OCI-M1 (cell line): ENCODE measurements at regions not wholly inside any gene's neighbourhood (a gene's known extent, or its start where the extent isn't known, plus 50 kb on each side); places are given as distances from the start of the nearest gene placed in this dataset.

ENCODE experiments used
- DNase-seq: peaks from one replicate; lab custom pipeline; 2025; lab: John Stamatoyannopoulos, UW

GRCh38 chr2:129254718-129255117 is 724.7 kb upstream of the RAB6C start:
- DNase-seq = no peak

- no peak for DNase-seq
Measured at GRCh38 chr2:129255610-129256313, 723.7 kb upstream of the RAB6C start.

- no peak for DNase-seq
Measured at GRCh38 chr2:129256642-129257041, 722.8 kb upstream of the RAB6C start.

- DNase-seq = no peak
Measured at GRCh38 chr2:129262934-129263333, 716.5 kb upstream of the RAB6C start.

- no peak for DNase-seq
Measured at GRCh38 chr2:129263939-129264338, 715.5 kb upstream of the RAB6C start.

GRCh38 chr2:129267559-129267958 is 711.9 kb upstream of the RAB6C start:
- DNase-seq = no peak

GRCh38 chr2:129273266-129274037 is 706.0 kb upstream of the RAB6C start:
- no peak for DNase-seq

- DNase-seq = no peak
Measured at GRCh38 chr2:129274038-129274415, 705.4 kb upstream of the RAB6C start.

- no peak for DNase-seq
Measured at GRCh38 chr2:129274918-129275317, 704.5 kb upstream of the RAB6C start.

GRCh38 chr2:129275706-129276105 is 703.8 kb upstream of the RAB6C start:
- DNase-seq = no peak

GRCh38 chr2:129276978-129277584 is 702.4 kb upstream of the RAB6C start:
- DNase-seq = no peak

- DNase-seq = no peak
Measured at GRCh38 chr2:129277585-129277981, 701.9 kb upstream of the RAB6C start.

- DNase-seq = no peak
Measured at GRCh38 chr2:129281791-129282530, 697.5 kb upstream of the RAB6C start.

- DNase-seq = no peak
Measured at GRCh38 chr2:129285012-129285411, 694.5 kb upstream of the RAB6C start.

GRCh38 chr2:129293326-129293725 is 686.1 kb upstream of the RAB6C start:
- no peak for DNase-seq

- no peak for DNase-seq
Measured at GRCh38 chr2:129296396-129296795, 683.1 kb upstream of the RAB6C start.

GRCh38 chr2:129296806-129297205 is 682.7 kb upstream of the RAB6C start:
- no peak for DNase-seq

GRCh38 chr2:129297430-129297829 is 682.0 kb upstream of the RAB6C start:
- no peak for DNase-seq

GRCh38 chr2:129299338-129299737 is 680.1 kb upstream of the RAB6C start:
- no peak for DNase-seq

- DNase-seq = no peak
Measured at GRCh38 chr2:129299756-129300155, 679.7 kb upstream of the RAB6C start.

GRCh38 chr2:129300456-129300855 is 679.0 kb upstream of the RAB6C start:
- DNase-seq = no peak

- DNase-seq = no peak
Measured at GRCh38 chr2:129301431-129301913, 678.0 kb upstream of the RAB6C start.
